ENCODE measurements at regions not wholly inside any gene's neighbourhood (a gene's known extent, or its start where the extent isn't known, plus 50 kb on each side); places are given as distances from the start of the nearest gene placed in this dataset.

- DNase-seq, result no peak
Observed at GRCh38 chr10:120710076-120710475, 141.1 kb upstream of the WDR11 start.

- DNase-seq, result no peak
Observed at GRCh38 chr10:120711860-120712259, 139.3 kb upstream of the WDR11 start.

DNA sequence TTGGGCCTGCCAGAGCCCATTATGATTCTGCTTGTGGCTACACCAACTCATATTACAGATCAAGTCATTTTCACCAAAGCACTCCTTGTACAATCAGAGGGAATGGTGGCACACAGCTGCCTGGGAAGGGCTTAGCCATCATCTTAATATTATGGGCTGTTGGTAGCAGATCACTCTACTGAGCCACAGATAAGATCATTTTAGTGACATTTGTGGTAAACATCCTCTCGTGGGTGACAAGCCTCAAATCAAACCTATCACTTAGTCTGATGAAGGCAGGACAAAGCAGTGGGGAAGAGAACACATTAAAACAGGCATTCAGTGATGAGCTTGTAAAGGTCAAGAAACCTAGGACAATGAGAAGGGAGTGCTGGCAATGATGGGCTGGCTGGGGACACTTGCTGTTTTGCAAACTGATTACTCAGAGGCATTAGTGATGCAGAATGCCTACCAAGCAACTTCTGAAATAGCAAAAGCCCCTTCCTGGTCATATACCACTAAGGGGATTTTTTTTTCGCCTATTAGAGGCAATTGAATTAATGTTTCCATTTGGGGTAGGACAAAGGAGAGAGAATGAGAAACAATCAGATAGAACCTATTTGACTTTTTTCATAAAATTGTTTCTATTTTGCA is 137.5 kb upstream of the WDR11 start:
- DNase-seq, result no peak

- DNase-seq, result no peak
Observed at GRCh38 chr10:120715171-120715570, 136.0 kb upstream of the WDR11 start.

GRCh38 chr10:120719333-120719732 is 131.8 kb upstream of the WDR11 start:
- no peak for DNase-seq

- no peak for DNase-seq
Observed at GRCh38 chr10:120727001-120727400, 124.2 kb upstream of the WDR11 start.

DNA sequence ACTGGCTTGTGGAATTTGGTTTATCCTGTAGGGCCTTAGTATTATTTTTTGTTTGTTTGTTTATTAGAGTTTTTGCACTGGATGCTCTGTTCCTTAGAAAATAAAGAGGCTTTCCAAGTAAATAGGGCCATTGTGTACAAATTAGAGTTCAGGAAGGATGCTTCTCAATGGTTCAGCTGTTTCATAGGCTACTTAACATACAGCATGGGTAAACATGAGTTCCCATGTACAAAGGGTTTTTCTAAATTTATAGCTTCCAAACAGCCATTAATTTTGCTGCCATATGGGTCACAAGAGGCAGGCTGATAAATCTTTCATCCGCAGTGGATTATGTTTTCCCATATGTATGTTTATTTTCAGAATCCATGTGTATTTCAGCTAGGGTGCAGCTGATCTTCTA is 121.6 kb upstream of the WDR11 start:
- no peak for DNase-seq

DNA sequence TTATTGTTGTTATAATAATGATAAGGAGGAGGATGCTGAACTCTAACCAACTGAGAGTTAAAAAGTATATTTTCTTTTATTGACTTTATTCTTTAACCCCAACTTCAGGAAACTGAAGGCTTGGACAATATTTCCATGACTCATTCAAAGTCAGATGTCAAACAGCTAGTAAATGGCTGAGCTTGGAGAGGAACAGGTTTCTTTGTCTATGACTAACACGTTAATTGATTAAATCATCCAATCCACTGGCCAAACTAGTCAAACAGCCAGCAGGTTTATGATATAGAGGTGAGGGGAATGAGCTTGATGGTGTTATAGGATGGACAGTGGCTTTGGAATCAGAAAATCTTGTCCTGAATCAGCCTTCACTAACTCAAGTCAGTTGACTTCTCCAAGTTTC is 119.1 kb upstream of the WDR11 start:
- no peak for DNase-seq

GRCh38 chr10:120732643-120733313 is 118.4 kb upstream of the WDR11 start:
- DNase-seq, result no peak

GRCh38 chr10:120734483-120735078 is 116.6 kb upstream of the WDR11 start:
- DNase-seq, result no peak

DNA sequence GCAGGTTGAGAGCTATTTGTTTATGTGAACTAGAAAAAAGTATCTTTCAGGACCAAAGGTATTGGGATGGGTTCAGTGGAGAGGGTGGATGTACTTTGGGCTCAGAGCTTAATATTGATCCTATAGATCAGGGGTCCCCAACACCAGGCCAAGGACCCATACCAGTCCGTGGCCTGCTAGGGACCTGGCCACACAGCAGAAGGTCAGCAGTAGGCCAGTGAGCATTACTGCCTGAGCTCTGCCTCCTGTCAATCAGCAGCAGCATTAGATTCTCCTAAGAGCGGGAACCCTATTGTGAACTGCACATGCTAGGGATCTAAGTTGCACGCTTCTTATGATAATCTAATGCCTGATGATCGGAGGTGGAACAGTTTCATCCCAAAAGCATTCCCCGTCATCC is 115.8 kb upstream of the WDR11 start:
- DNase-seq, result no peak

DNA sequence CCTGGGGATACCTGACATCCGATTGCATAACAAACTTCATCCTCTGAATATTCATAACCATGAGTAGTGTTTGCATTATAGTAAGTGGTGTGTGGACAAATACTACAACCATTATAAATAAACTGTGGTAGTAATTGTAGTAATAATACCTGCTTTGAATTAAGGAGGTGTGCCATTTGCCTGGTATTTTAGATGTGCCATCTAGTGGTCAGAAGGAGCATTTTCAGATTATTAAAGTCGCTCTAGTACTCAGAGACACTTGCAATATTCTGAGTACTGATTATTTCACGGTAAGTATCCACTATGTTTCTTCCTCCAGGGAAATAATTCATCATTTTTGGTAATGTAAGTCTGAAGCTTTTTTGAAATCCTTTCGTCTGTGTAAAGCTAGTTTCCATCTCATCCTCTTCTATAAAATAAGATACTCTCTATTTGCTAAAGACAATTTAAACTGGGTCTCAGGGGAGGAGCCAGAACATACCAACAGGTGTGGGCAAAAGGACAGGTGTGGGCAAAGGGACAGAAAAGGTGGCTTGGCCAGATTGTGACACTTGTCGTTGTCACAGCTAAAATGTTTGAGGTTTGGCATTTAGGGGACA is 115.3 kb upstream of the WDR11 start:
- no peak for DNase-seq

DNA sequence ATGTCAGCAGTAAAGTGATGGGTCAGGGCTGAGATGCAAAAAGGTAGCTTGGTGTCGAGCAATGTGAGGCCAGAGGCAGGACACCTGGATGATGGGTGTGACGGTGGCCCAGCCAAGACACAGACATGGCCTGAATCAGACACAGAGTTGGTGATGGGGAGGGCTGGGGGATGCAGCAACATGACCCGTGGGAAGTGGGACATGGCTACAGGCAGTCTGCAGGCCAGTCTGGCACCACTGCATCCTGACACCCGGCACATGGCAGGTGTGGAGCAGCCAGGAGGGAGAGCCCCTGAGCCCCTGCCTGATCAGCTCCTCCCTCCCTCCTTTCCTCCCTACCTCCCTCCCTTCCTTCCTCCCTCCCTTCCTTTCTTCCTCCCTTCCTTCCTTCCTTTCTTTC is 114.8 kb upstream of the WDR11 start:
- no peak for DNase-seq

DNA sequence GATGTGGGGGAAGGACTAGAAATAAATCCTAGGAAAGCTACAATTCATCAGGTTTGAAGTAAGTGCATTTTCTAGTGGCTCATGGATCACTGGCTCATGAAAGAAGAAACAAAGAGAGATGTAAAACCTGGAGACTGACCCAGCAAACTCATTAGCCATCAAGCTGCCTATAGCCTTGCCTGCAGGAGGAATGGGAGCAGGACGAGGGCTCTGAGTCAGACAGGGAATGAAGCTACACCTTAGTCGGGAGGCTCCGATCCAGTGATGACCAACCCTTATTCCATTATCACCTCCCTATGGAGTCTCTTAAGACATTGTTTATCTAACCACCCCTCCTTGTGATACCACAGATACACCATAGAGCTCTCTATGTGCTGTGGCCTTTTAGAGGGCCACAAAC is 112.5 kb upstream of the WDR11 start:
- DNase-seq, result no peak

DNA sequence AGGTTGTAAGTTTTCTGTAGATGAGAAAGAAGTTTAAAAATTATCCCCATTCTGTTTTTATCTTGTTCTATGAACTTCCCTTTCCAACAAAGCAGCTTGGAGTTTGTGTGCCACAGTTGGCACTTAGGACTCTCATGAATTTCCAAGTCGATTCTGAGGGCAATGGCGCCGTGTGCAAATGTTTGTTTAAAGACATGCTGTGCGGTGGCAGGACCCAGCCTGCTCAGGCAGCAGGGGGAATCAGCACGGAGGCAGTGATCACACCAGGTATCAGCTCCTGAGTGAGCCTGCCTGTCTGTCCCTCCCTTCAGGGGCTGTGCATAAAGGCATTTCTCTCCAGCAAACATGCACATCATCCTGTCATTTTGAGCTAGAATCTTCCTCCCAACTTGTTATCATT is 109.8 kb upstream of the WDR11 start:
- DNase-seq, result peak; percentile 30

DNA sequence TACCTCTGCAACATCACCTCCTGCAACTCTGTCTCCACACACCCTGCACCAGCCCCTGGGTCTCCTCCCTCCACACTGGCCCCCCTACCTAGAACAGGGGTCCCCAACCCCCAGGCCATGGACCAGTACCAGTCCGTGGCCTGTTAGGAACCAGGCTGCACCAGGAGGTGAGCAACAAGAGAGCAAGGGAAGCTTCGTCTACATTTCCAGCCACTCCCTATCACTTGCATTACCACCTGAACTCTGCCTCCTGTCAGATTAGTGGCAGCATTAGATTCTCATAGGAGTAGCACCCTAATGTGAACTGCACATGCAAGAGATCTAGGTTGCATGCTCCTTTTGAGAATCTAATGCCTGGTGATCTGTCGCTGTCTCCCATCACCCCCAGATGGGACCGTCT is 108.8 kb upstream of the WDR11 start:
- DNase-seq, result no peak

DNA sequence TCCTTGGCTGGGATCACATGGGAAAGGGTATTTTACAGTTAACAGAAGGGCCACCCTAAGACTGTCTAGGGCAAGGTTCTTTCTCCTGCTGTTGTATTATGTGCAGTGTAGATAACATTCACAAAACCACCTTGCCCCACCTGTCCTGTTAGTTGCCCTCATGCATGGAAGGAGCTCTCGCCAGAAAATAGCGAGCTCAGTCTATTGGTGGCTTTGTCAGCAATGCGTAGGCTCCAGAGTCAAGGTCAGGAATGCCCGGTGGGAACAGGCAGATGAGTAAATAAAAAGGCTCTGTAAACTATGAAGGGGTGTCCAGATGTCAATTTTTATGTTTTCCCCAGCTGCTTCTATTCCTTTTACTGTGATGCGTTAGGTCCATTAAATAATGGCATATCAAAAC is 107.1 kb upstream of the WDR11 start:
- DNase-seq, result no peak

- DNase-seq, result no peak
Observed at GRCh38 chr10:120746001-120746777, 105.0 kb upstream of the WDR11 start.

DNA sequence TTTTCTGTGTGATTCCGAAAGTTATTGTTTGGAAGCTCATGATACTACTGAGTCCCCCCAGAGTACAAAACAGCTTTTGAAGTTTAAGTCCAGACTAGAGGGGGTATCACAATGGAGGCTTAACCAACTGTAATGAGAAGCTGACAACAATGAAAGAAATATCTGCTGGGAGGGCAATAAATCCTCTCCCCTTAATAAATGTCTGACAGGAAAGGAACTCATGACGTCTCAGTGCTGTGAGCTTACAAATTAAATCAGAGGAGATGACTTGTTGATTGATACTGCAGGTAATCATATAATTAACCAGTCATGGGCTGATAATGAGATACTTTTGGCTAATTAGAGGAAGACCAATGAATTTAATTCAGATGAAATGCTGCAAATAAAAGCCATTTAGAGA is 102.6 kb upstream of the WDR11 start:
- DNase-seq, result no peak

GRCh38 chr10:120749072-120749471 is 102.1 kb upstream of the WDR11 start:
- no peak for DNase-seq

GRCh38 chr10:120749856-120750566 is 101.2 kb upstream of the WDR11 start:
- no peak for DNase-seq

- DNase-seq, result no peak
Observed at GRCh38 chr10:120755771-120756170, 95.4 kb upstream of the WDR11 start.

DNA sequence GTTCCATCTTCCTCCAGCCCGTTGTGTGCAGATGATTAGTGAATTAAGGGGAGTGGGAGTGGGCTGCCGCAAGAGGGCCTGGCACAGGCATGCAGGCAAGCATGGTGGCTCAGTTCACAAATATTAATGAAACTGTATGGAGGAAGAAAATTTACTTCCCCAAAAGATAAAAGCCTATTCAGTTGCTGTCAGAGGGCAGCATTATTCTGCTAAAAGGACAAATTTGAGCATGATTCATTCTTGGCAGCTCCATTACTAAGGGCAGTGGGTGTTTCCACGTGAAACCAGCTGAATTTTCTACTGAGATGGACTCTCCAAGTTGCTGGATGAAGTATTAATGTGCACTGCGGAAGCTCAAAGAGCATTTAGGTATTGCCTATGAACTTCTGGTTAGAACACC is 90.9 kb upstream of the WDR11 start:
- DNase-seq, result no peak
